ENCODE measurements at regions not wholly inside any gene's neighbourhood (a gene's known extent, or its start where the extent isn't known, plus 50 kb on each side); places are given as distances from the start of the nearest gene placed in this dataset.

- POLR2A ChIA-PET = no interaction called here
- CTCF ChIA-PET = no interaction called here
- no peak overlapping the region for H3K4me3 ChIP-seq (ENCODE audit: low read depth, low read length)
Observed at GRCh38 chr3:170732660-170733245, 137.2 kb downstream of the RPL22L1 start.

DNA sequence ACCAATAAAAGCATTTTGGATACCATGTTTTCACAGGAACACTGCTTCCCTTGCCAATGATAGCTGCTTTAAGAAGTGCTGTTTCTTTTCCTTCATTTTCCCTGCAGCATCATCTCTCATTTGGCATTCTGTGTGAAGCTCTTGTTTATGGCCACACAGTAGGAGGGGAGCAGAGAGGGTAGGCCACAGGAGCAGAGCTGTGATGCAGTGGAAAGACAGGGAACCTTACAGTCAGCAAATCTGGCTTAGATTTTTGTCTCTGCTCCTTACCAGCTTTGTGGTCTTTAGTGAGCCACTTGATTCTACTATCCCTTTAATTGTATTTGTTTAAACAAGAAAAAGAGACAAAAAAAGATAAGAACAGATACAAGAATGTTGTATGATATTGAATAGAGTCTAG lies 138.7 kb downstream of the RPL22L1 start:
- Histone ChIP-seq H3K36me3 (ENCODE audit: control insufficient read depth in 2 of 2, insufficient read depth in 1 of 2, low read length in 2 of 2) (no peaks in the 10 kb centered on the region), H3K27ac (ENCODE audit: extremely low read depth, low read depth, low read length) (no peak overlapping the region), H3K4me3 (ENCODE audit: low read depth, low read length) (no peak overlapping the region), H3K4me1 (ENCODE audit: control insufficient read depth, insufficient read depth, low read length) (no peaks in the 10 kb centered on the region), H3K9me3 (ENCODE audit: control insufficient read depth, insufficient read depth, low read depth, low read length) (no peaks in the 10 kb centered on the region)
- POLR2A ChIA-PET = no interaction called here
- TF ChIP-seq ZNF48 (tag by site-specific recombination; IDR thresholded peaks at IDR 0.05) = no peak
- TF ChIP-seq KLF7 (tag by site-specific recombination; IDR thresholded peaks at IDR 0.05; ENCODE audit: borderline replicate concordance) = no peak
- no peak for TF ChIP-seq ZNF10 (tag by site-specific recombination; IDR thresholded peaks at IDR 0.05)
- no peak for TF ChIP-seq ZNF121 (tag by site-specific recombination; IDR thresholded peaks at IDR 0.05)
- CTCF ChIA-PET = interaction anchor here (0.6 to 0.9 kb wide), 2 partner anchors 52 to 78 kb away, joined by 3 read pairs; no protein-coding TSS in a partner anchor

More at GRCh38 chr3:170732660-170733245, 137.2 kb downstream of the RPL22L1 start:
- H3K4me1 ChIP-seq (ENCODE audit: control insufficient read depth, insufficient read depth, low read length) = no peaks in the 10 kb centered on the region
- H3K9me3 ChIP-seq (ENCODE audit: control insufficient read depth, insufficient read depth, low read depth, low read length) = no peaks in the 10 kb centered on the region
- TF ChIP-seq ZNF114 (tag by site-specific recombination; IDR thresholded peaks at IDR 0.05) (no peak), ZIC2 (tag by site-specific recombination; IDR thresholded peaks at IDR 0.05) (no peak)
- TF ChIP-seq, protein P1, sequence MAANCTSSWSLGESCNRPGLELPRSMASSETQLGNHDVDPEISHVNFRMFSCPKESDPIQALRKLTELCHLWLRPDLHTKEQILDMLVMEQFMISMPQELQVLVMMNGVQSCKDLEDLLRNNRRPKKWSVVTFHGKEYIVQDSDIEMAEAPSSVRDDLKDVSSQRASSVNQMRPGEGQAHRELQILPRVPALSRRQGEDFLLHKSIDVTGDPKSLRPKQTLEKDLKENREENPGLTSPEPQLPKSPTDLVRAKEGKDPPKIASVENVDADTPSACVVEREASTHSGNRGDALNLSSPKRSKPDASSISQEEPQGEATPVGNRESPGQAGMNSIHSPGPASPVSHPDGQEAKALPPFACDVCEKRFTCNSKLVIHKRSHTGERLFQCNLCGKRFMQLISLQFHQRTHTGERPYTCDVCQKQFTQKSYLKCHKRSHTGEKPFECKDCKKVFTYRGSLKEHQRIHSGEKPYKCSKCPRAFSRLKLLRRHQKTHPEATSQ (tag by site-specific recombination; IDR thresholded peaks at IDR 0.05) = no peak
- no peak overlapping the region for H3K27ac ChIP-seq (ENCODE audit: extremely low read depth, low read depth, low read length)
- H3K36me3 ChIP-seq (ENCODE audit: control insufficient read depth in 2 of 2, insufficient read depth in 1 of 2, low read length in 2 of 2) = no peaks in the 10 kb centered on the region

GRCh38 chr3:170730071-170730812 lies 139.8 kb downstream of the RPL22L1 start:
- Histone ChIP-seq H3K4me3 (ENCODE audit: low read depth, low read length) (no peak overlapping the region), H3K36me3 (ENCODE audit: control insufficient read depth in 2 of 2, insufficient read depth in 1 of 2, low read length in 2 of 2) (no peaks in the 10 kb centered on the region), H3K27ac (ENCODE audit: extremely low read depth, low read depth, low read length) (no peak overlapping the region), H3K4me1 (ENCODE audit: control insufficient read depth, insufficient read depth, low read length) (no peaks in the 10 kb centered on the region), H3K9me3 (ENCODE audit: control insufficient read depth, insufficient read depth, low read depth, low read length) (no peaks in the 10 kb centered on the region)
- ChIA-PET POLR2A (interaction anchor here (0.6 kb wide), 1 partner anchor 108 kb away, joined by 3 read pairs; no protein-coding TSS in a partner anchor), CTCF (no interaction called here)
- TF ChIP-seq ZNF830 (tag by site-specific recombination; IDR thresholded peaks at IDR 0.05; ENCODE audit: low read depth) = no peak
- TF ChIP-seq, protein P2, sequence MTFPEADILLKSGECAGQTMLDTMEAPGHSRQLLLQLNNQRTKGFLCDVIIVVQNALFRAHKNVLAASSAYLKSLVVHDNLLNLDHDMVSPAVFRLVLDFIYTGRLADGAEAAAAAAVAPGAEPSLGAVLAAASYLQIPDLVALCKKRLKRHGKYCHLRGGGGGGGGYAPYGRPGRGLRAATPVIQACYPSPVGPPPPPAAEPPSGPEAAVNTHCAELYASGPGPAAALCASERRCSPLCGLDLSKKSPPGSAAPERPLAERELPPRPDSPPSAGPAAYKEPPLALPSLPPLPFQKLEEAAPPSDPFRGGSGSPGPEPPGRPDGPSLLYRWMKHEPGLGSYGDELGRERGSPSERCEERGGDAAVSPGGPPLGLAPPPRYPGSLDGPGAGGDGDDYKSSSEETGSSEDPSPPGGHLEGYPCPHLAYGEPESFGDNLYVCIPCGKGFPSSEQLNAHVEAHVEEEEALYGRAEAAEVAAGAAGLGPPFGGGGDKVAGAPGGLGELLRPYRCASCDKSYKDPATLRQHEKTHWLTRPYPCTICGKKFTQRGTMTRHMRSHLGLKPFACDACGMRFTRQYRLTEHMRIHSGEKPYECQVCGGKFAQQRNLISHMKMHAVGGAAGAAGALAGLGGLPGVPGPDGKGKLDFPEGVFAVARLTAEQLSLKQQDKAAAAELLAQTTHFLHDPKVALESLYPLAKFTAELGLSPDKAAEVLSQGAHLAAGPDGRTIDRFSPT (tag by site-specific recombination; IDR thresholded peaks at IDR 0.05) = no peak
- no peak for TF ChIP-seq BCL11B (tag by site-specific recombination; IDR thresholded peaks at IDR 0.05; ENCODE audit: low read depth)
- no peak for TF ChIP-seq ZNF433 (tag by site-specific recombination; IDR thresholded peaks at IDR 0.05; ENCODE audit: low read depth)
- no peak for TF ChIP-seq ZNF132 (tag by site-specific recombination; IDR thresholded peaks at IDR 0.05; ENCODE audit: borderline replicate concordance)
- no peak for TF ChIP-seq ZNF280D (tag by site-specific recombination; IDR thresholded peaks at IDR 0.05)
- TF ChIP-seq ZNF658 (tag by site-specific recombination; IDR thresholded peaks at IDR 0.05) = no peak
- TF ChIP-seq, protein P3, sequence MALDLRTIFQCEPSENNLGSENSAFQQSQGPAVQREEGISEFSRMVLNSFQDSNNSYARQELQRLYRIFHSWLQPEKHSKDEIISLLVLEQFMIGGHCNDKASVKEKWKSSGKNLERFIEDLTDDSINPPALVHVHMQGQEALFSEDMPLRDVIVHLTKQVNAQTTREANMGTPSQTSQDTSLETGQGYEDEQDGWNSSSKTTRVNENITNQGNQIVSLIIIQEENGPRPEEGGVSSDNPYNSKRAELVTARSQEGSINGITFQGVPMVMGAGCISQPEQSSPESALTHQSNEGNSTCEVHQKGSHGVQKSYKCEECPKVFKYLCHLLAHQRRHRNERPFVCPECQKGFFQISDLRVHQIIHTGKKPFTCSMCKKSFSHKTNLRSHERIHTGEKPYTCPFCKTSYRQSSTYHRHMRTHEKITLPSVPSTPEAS (tag by site-specific recombination; IDR thresholded peaks at IDR 0.05) = no peak
- no peak for TF ChIP-seq PRDM4 (tag by site-specific recombination; IDR thresholded peaks at IDR 0.05)
- TF ChIP-seq ZNF292 (tag by site-specific recombination; IDR thresholded peaks at IDR 0.05; ENCODE audit: borderline replicate concordance, low read depth) = no peak
- TF ChIP-seq ZBTB20 (tag by site-specific recombination; IDR thresholded peaks at IDR 0.05) = no peak

Data from HEK293 (cell line).